Transverse colon (tissue), 3 donors: ENCODE measurements at regions not wholly inside any gene's neighbourhood (a gene's known extent, or its start where the extent isn't known, plus 50 kb on each side); places are given as distances from the start of the nearest gene placed in this dataset.

ENCODE experiments used
- EP300 ChIP-seq: sonication (generic); formaldehyde crosslinking; IDR thresholded peaks from one replicate; pipeline ENCODE4 v1.6.1; 2017; ENCODE audit warnings: antibody characterized with exemption, low read depth
- POLR2AphosphoS5 ChIP-seq, 3 donors: sonication (generic); formaldehyde crosslinking; IDR thresholded peaks; one replicate each; pipeline ENCODE4 v1.6.1; 2016; ENCODE audit warnings: antibody characterized with exemption in 3 of 3

- TF ChIP-seq EP300 (no peak), POLR2AphosphoS5 (IDR thresholded peaks at IDR 0.05) (no peak)
These were observed 226.5 kb upstream of the ANKRD55 start for GRCh38 chr5:56459394-56460194.
